Tibial nerve (tissue), 3 donors: ENCODE measurements at regions not wholly inside any gene's neighbourhood (a gene's known extent, or its start where the extent isn't known, plus 50 kb on each side); places are given as distances from the start of the nearest gene placed in this dataset.

ENCODE experiments used
- POLR2A ChIP-seq, 2 donors: fragments of 450-650 bp; IDR thresholded peaks; one replicate each; pipeline ENCODE4 v1.6.1; 2017; ENCODE audit warnings: antibody characterized with exemption in 2 of 2, mild to moderate bottlenecking in 2 of 2, moderate library complexity in 2 of 2
- TF ChIP-seq, protein P1 (sequence below), 5 experiments: fragments of 200-600 bp in 3 of 5; fragments of 450-650 bp in 2 of 5; sonication (generic) in 3 of 5; IDR thresholded peaks; one replicate each; pipeline ENCODE4 v1.5.1; 2016 to 2019; ENCODE audit warnings: antibody characterized with exemption in 5 of 5, mild to moderate bottlenecking in 3 of 5, moderate library complexity in 2 of 5

DNA sequence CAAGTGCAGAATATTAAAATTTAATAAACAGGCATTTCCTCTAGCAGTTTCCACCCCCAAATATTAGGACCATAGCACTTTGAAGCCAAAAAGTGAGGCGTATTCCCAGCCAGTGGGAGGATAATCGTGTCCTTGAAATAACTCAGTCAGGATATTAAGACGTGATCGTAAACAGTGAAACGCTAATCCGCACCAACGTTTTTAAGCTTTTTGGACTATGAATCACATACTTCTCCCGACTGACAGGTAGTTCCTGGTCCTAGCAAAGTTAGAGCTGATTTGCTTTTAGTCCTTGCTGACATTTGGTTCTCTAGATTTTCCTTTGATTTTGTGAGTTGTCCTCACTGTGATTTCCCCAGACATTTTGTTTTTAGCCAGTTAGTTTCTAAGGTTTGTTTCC is 197.1 kb upstream of the ARHGAP20 start:
- TF ChIP-seq, protein P1, sequence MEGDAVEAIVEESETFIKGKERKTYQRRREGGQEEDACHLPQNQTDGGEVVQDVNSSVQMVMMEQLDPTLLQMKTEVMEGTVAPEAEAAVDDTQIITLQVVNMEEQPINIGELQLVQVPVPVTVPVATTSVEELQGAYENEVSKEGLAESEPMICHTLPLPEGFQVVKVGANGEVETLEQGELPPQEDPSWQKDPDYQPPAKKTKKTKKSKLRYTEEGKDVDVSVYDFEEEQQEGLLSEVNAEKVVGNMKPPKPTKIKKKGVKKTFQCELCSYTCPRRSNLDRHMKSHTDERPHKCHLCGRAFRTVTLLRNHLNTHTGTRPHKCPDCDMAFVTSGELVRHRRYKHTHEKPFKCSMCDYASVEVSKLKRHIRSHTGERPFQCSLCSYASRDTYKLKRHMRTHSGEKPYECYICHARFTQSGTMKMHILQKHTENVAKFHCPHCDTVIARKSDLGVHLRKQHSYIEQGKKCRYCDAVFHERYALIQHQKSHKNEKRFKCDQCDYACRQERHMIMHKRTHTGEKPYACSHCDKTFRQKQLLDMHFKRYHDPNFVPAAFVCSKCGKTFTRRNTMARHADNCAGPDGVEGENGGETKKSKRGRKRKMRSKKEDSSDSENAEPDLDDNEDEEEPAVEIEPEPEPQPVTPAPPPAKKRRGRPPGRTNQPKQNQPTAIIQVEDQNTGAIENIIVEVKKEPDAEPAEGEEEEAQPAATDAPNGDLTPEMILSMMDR (IDR thresholded peaks at IDR 0.05): no peak
- TF ChIP-seq POLR2A (IDR thresholded peaks at IDR 0.05): no peak
